Spinal cord (tissue), 9 donors: ENCODE measurements at regions not wholly inside any gene's neighbourhood (a gene's known extent, or its start where the extent isn't known, plus 50 kb on each side); places are given as distances from the start of the nearest gene placed in this dataset.
A peak's percentile ranks its signal among the peaks of the same experiment; 100 is the strongest.

Source experiments
- DNase-seq, 6 donors: peaks; one replicate each; pipeline versions ENCODE4 v3.0.0 to v3.0.0-alpha.2; 2013 to 2015; ENCODE audit warnings: low spot score in 6 of 6, low read depth in 4 of 6
- H3K27ac ChIP-seq: one replicate; pipeline ENCODE4 v1.5.1; 2013; ENCODE audit warnings: low read depth, low read length, control low read depth
- H3K27me3 ChIP-seq: one replicate; pipeline ENCODE4 v1.6.1; 2013; ENCODE audit warnings: low read length; ENCODE audit not compliant: control insufficient read depth, insufficient read depth
- H3K36me3 ChIP-seq: one replicate; pipeline ENCODE4 v1.6.1; 2013; ENCODE audit warnings: low read length; ENCODE audit not compliant: control insufficient read depth, insufficient read depth
- H3K4me1 ChIP-seq: one replicate; pipeline ENCODE4 v1.6.1; 2013; ENCODE audit warnings: low read length; ENCODE audit not compliant: control insufficient read depth, insufficient read depth
- H3K4me3 ChIP-seq: one replicate; pipeline ENCODE4 v1.5.1; 2013; ENCODE audit warnings: low read depth, low read length, control low read depth
- H3K9me3 ChIP-seq: one replicate; pipeline ENCODE4 v1.6.1; 2013; ENCODE audit warnings: low read length; ENCODE audit not compliant: control insufficient read depth, insufficient read depth
- WGBS: methylation state at CpG from one replicate; pipeline ENCODE4 v1.1.5; 2013; ENCODE audit warnings: missing lambda C conversion rate; ENCODE audit not compliant: insufficient coverage; 5-methylcytosine and 5-hydroxymethylcytosine counted together
- donor health status: healthy.

DNA sequence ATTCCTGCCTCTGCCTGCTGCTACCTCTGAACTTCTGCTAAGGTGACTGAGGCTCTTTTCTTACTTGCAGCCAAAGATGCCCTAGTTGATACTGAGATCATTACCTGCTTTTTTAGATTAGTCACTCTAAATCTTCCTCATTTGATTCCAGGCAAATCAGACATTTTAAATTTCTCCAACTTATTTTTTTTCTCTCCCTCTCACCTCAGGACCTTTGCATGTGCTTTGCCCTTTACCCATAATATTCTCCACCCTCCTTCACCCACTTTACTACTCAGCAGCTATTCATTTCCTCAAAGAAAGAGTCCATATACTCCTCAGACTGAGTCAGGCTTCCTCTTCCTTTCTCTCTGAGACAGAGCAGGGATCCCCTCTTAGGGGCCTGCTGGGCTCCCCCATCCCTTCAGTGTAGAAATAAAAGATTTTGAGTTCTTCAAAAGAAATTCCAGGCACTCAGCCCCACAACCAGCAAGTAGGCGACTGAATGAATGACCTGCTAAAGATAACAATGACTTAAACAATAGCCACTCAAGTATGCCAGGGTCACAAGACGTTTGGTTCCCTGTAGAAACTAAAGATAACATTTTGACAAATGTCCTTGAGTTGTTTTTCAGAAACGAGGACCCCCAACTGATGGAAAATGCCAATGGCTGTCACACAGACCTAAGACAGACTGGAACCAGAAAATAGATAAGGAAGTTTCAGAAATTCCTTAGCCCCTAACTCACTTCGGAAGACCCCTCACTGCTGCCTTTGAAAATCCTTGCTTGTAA lies 104.2 kb downstream of the MTNR1B start:
- no peaks in the 10 kb centered on the region for H3K9me3 ChIP-seq
- H3K4me3 ChIP-seq = no peak overlapping the region
- H3K27ac ChIP-seq = no peak overlapping the region
- H3K36me3 ChIP-seq = no peaks in the 10 kb centered on the region
- no peak for DNase-seq
- WGBS = 83% methylated on average over 1 of the region's 4 CpGs
- no peaks in the 10 kb centered on the region for H3K27me3 ChIP-seq
- H3K4me1 ChIP-seq = no peaks in the 10 kb centered on the region

- no peak for DNase-seq
- WGBS = 87% methylated on average over 4 of the region's 10 CpGs
- Histone ChIP-seq H3K4me3 (no peak overlapping the region), H3K27ac (no peak overlapping the region), H3K36me3 (no peaks in the 10 kb centered on the region), H3K27me3 (no peaks in the 10 kb centered on the region), H3K9me3 (no peaks in the 10 kb centered on the region), H3K4me1 (no peaks in the 10 kb centered on the region)
Measured at GRCh38 chr11:93074352-93074751, 104.9 kb downstream of the MTNR1B start.

DNA sequence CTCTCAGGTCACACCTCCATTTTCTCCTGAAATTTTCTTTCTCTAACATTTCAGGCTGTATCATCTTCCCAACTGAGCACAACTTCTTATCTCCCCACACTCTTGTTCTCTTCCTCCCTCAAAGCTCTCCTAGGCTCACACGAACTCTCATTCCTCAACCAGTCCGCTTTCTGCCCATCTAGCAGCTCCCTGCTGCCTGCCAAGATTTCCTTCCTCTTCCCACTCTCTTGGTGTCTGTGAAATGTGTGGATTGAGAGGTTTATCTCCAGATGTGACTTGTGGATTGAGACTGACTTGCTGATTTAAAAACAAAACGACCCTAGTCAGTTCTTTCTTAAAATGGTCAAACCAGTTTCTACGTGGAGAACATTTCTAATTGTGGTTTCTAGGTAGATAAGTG lies 106.3 kb downstream of the MTNR1B start:
- H3K27ac ChIP-seq = no peak overlapping the region
- H3K4me3 ChIP-seq = no peak overlapping the region
- H3K4me1 ChIP-seq = peaks cover 6% of the 10 kb centered on the region
- no peaks in the 10 kb centered on the region for H3K9me3 ChIP-seq
- WGBS = 68% methylated on average over 3 of the region's 4 CpGs
- H3K27me3 ChIP-seq = no peaks in the 10 kb centered on the region
- no peak for DNase-seq
- H3K36me3 ChIP-seq = no peaks in the 10 kb centered on the region

GRCh38 chr11:93080146-93080759 lies 110.8 kb downstream of the MTNR1B start:
- H3K27ac ChIP-seq = no peak overlapping the region
- H3K9me3 ChIP-seq = no peaks in the 10 kb centered on the region
- WGBS = 8% methylated on average over 2 of the region's 6 CpGs
- H3K27me3 ChIP-seq = no peaks in the 10 kb centered on the region
- peak in 3 of 6 donors; percentile 17 to 62 (median 48) for DNase-seq
- H3K36me3 ChIP-seq = no peaks in the 10 kb centered on the region
- H3K4me3 ChIP-seq = no peak overlapping the region
- peaks cover 6% of the 10 kb centered on the region for H3K4me1 ChIP-seq

- no peaks in the 10 kb centered on the region for H3K9me3 ChIP-seq
- no peaks in the 10 kb centered on the region for H3K36me3 ChIP-seq
- no peak overlapping the region for H3K4me3 ChIP-seq
- no peaks in the 10 kb centered on the region for H3K27me3 ChIP-seq
- H3K4me1 ChIP-seq = peaks cover 6% of the 10 kb centered on the region
- no peak overlapping the region for H3K27ac ChIP-seq
- DNase-seq = no peak
- WGBS = 56% methylated on average over 1 of the region's 1 CpG
Measured at GRCh38 chr11:93081694-93082093, 112.2 kb downstream of the MTNR1B start.

GRCh38 chr11:93082900-93083299 lies 113.4 kb downstream of the MTNR1B start:
- peaks cover 6% of the 10 kb centered on the region for H3K4me1 ChIP-seq
- 100% methylated on average over 1 of the region's 6 CpGs for WGBS

GRCh38 chr11:93084727-93085505 lies 112.9 kb downstream of the SLC36A4 start:
- no peak for DNase-seq
- Histone ChIP-seq H3K27me3 (no peaks in the 10 kb centered on the region), H3K4me1 (peaks cover 5% of the 10 kb centered on the region), H3K9me3 (no peaks in the 10 kb centered on the region), H3K36me3 (no peaks in the 10 kb centered on the region), H3K27ac (no peak overlapping the region), H3K4me3 (no peak overlapping the region)
- 75% methylated on average over 1 of the region's 2 CpGs for WGBS

More at GRCh38 chr11:93082900-93083299, 113.4 kb downstream of the MTNR1B start:
- no peak for DNase-seq
- no peaks in the 10 kb centered on the region for H3K27me3 ChIP-seq
- H3K4me3 ChIP-seq = no peak overlapping the region
- no peaks in the 10 kb centered on the region for H3K36me3 ChIP-seq
- no peaks in the 10 kb centered on the region for H3K9me3 ChIP-seq
- no peak overlapping the region for H3K27ac ChIP-seq

- Histone ChIP-seq H3K4me1 (no peaks in the 10 kb centered on the region), H3K27me3 (no peaks in the 10 kb centered on the region), H3K9me3 (no peaks in the 10 kb centered on the region), H3K36me3 (no peaks in the 10 kb centered on the region), H3K27ac (no peak overlapping the region), H3K4me3 (no peak overlapping the region)
- 49% methylated on average over 3 of the region's 5 CpGs for WGBS
- DNase-seq = peak in 3 of 6 donors; percentile 13 to 39 (median 39)
Measured at GRCh38 chr11:93089474-93090102, 108.2 kb downstream of the SLC36A4 start.
